ENCODE measurements at regions not wholly inside any gene's neighbourhood (a gene's known extent, or its start where the extent isn't known, plus 50 kb on each side); places are given as distances from the start of the nearest gene placed in this dataset.

DNA sequence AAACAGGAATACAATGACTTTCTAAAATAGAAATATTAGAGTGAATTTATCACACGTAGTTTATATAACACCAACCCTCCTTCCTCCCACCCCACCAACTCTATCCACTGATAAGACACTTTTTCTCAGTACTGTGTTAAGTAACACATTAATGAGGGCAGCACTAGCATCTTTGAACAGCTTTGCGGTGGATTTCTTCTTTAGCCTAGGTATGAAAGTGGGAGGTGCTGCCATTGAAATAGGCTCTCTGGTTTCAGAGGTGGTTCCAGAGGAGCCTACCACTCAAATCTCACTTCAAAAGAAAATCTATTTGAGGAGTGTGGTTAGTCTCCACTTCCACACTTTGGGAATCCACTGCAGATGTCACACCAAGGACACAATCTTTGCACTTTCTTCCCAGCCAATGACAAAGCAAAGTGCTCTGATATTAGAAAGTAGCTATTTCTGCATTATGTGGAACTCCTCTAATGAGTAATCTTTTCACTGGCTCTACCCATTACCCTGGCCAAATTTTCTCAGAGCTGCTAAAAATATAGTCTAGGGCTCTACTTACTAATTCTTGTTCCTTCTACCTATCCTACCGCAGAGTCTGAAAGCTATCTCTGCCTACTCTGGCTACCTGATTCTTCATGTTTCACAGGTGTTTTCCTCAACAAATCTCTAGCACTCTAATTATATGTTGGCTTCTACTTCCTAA is 1667.8 kb downstream of the MRPL39 start:
- Histone ChIP-seq H3K36me3 (ENCODE audit: control insufficient read depth in 4 of 4, insufficient read depth in 3 of 4, low read depth in 1 of 4, low read length in 3 of 4) (no peaks in the 10 kb centered on the region), H3K27ac (ENCODE audit: low read depth in 1 of 2, low read length in 2 of 2) (no peak overlapping the region), H3K4me3 (ENCODE audit: low read depth in 1 of 3, low read length in 3 of 3) (no peak overlapping the region), H3K9me3 (ENCODE audit: control insufficient read depth in 4 of 4, low read length in 3 of 4) (no peaks in the 10 kb centered on the region), H3K9ac (ENCODE audit: low read depth in 1 of 2, low read length in 2 of 2) (no peak overlapping the region), H3K4me1 (ENCODE audit: control insufficient read depth in 4 of 4, insufficient read depth in 4 of 4, low read length in 3 of 4) (no peaks in the 10 kb centered on the region), H3K27me3 (ENCODE audit: control insufficient read depth in 4 of 4, insufficient read depth in 4 of 4, low read length in 3 of 4) (peaks cover 0 to 4% (median 0%) of the 10 kb centered on the region in 4 donors)
- no peak for TF ChIP-seq EGR1 (IDR thresholded peaks at IDR 0.05; ENCODE audit: low read depth in 2 of 2)
- WGBS = 62% methylated on average over 3 of the region's 3 CpGs
- DNase-seq (ENCODE audit: low spot score) = no peak

DNA sequence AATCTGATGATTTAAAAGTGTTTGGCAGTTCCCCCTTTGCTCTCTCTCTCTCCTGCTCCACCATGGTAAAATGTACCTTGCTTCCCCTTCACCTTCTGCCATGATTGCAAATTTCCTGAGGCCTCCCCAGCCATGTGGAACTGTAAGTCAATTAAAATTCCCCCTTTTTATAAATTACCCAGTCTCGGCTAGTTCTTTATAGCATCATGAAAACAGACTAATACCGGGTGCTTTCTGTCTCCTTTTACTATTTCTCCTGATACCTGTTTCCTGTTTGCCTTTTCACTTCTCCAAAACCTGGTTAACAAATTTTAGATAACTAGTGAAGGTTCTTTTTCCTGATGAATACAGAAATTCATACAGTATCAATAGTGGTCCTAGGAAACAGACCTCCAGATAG is 1670.3 kb downstream of the MRPL39 start:
- TF ChIP-seq, protein P1, sequence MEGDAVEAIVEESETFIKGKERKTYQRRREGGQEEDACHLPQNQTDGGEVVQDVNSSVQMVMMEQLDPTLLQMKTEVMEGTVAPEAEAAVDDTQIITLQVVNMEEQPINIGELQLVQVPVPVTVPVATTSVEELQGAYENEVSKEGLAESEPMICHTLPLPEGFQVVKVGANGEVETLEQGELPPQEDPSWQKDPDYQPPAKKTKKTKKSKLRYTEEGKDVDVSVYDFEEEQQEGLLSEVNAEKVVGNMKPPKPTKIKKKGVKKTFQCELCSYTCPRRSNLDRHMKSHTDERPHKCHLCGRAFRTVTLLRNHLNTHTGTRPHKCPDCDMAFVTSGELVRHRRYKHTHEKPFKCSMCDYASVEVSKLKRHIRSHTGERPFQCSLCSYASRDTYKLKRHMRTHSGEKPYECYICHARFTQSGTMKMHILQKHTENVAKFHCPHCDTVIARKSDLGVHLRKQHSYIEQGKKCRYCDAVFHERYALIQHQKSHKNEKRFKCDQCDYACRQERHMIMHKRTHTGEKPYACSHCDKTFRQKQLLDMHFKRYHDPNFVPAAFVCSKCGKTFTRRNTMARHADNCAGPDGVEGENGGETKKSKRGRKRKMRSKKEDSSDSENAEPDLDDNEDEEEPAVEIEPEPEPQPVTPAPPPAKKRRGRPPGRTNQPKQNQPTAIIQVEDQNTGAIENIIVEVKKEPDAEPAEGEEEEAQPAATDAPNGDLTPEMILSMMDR (IDR thresholded peaks at IDR 0.05; ENCODE audit: low read depth, low read length, missing input control) = no peak
- TF ChIP-seq, protein P2, sequence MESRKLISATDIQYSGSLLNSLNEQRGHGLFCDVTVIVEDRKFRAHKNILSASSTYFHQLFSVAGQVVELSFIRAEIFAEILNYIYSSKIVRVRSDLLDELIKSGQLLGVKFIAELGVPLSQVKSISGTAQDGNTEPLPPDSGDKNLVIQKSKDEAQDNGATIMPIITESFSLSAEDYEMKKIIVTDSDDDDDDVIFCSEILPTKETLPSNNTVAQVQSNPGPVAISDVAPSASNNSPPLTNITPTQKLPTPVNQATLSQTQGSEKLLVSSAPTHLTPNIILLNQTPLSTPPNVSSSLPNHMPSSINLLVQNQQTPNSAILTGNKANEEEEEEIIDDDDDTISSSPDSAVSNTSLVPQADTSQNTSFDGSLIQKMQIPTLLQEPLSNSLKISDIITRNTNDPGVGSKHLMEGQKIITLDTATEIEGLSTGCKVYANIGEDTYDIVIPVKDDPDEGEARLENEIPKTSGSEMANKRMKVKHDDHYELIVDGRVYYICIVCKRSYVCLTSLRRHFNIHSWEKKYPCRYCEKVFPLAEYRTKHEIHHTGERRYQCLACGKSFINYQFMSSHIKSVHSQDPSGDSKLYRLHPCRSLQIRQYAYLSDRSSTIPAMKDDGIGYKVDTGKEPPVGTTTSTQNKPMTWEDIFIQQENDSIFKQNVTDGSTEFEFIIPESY (IDR thresholded peaks at IDR 0.05) = no peak
- TF ChIP-seq RAD21 (IDR thresholded peaks at IDR 0.05) (no peak), EGR1 (IDR thresholded peaks at IDR 0.05; ENCODE audit: low read depth in 2 of 2) (no peak), YY1 (IDR thresholded peaks at IDR 0.05) (no peak), SP1 (IDR thresholded peaks at IDR 0.05) (no peak), RXRA (IDR thresholded peaks at IDR 0.05) (no peak), HNF4G (IDR thresholded peaks at IDR 0.05) (no peak), HNF4A (conservative IDR thresholded peaks at IDR 0.05) (no peak), JUND (IDR thresholded peaks at IDR 0.05) (no peak), TAF1 (conservative IDR thresholded peaks at IDR 0.05) (no peak), NR2F2 (IDR thresholded peaks at IDR 0.05) (no peak), FOXA1 (IDR thresholded peaks at IDR 0.05) (no peak), FOXA2 (IDR thresholded peaks at IDR 0.05) (no peak)
- TF ChIP-seq, protein P3, sequence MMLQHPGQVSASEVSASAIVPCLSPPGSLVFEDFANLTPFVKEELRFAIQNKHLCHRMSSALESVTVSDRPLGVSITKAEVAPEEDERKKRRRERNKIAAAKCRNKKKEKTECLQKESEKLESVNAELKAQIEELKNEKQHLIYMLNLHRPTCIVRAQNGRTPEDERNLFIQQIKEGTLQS (IDR thresholded peaks at IDR 0.05) = no peak
- TF ChIP-seq, protein P4, sequence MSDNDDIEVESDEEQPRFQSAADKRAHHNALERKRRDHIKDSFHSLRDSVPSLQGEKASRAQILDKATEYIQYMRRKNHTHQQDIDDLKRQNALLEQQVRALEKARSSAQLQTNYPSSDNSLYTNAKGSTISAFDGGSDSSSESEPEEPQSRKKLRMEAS (IDR thresholded peaks at IDR 0.05) = no peak
- no peaks in the 10 kb centered on the region for H3K36me3 ChIP-seq (ENCODE audit: control insufficient read depth in 4 of 4, insufficient read depth in 3 of 4, low read depth in 1 of 4, low read length in 3 of 4)
- no peak overlapping the region for H3K9ac ChIP-seq (ENCODE audit: low read depth in 1 of 2, low read length in 2 of 2)
- 73% methylated on average over 2 of the region's 2 CpGs for WGBS
- no peaks in the 10 kb centered on the region for H3K9me3 ChIP-seq (ENCODE audit: control insufficient read depth in 4 of 4, low read length in 3 of 4)
- no peak for DNase-seq (ENCODE audit: low spot score)
- H3K27ac ChIP-seq (ENCODE audit: low read depth in 1 of 2, low read length in 2 of 2) = no peak overlapping the region
- H3K4me1 ChIP-seq (ENCODE audit: control insufficient read depth in 4 of 4, insufficient read depth in 4 of 4, low read length in 3 of 4) = no peaks in the 10 kb centered on the region
- peaks cover 0 to 4% (median 0%) of the 10 kb centered on the region in 4 donors for H3K27me3 ChIP-seq (ENCODE audit: control insufficient read depth in 4 of 4, insufficient read depth in 4 of 4, low read length in 3 of 4)
- H3K4me3 ChIP-seq (ENCODE audit: low read depth in 1 of 3, low read length in 3 of 3) = no peak overlapping the region
